Mesendoderm (in vitro differentiated cells): ENCODE measurements at regions not wholly inside any gene's neighbourhood (a gene's known extent, or its start where the extent isn't known, plus 50 kb on each side); places are given as distances from the start of the nearest gene placed in this dataset.
"Not testable (repeated sequence)": the region's sequence is repeated elsewhere in the genome, so short reads cannot be mapped to it uniquely, and the experiment has no call there.

Experiments used
- DNase-seq: peaks from one replicate; pipeline ENCODE4 v3.0.0; 2013
- H2AK5ac ChIP-seq: 2 replicates; pipeline ENCODE4 v1.6.1; 2013; ENCODE audit warnings: low read length, inconsistent platforms
- H2BK120ac ChIP-seq: 2 replicates; pipeline ENCODE4 v1.6.1; 2013; ENCODE audit warnings: low read depth, mild to moderate bottlenecking, low read length, moderate library complexity, mixed read lengths
- H2BK15ac ChIP-seq: replicated peaks from 2 replicates; pipeline ENCODE4 v1.6.1; 2013; ENCODE audit warnings: low read depth, mild to moderate bottlenecking, moderate library complexity
- H2BK5ac ChIP-seq: 2 replicates; pipeline ENCODE4 v1.6.1; 2013; ENCODE audit warnings: low read length, inconsistent platforms
- H3K18ac ChIP-seq: 2 replicates; pipeline ENCODE4 v1.6.1; 2013; ENCODE audit warnings: mild to moderate bottlenecking, low read length, mixed read lengths
- H3K23ac ChIP-seq: one replicate; pipeline ENCODE4 v1.6.1; 2013; ENCODE audit warnings: low read length
- H3K27ac ChIP-seq: 2 replicates; pipeline ENCODE4 v1.5.1; 2013; ENCODE audit warnings: low read depth, mild to moderate bottlenecking, inconsistent platforms, low read length, moderate library complexity
- H3K27me3 ChIP-seq: 2 replicates; pipeline ENCODE4 v1.6.1; 2013; ENCODE audit warnings: low read length, control low read depth, mild to moderate bottlenecking, inconsistent platforms; ENCODE audit not compliant: insufficient read depth, poor library complexity
- H3K36me3 ChIP-seq: 2 replicates; pipeline ENCODE4 v1.6.1; 2013; ENCODE audit warnings: low read length, inconsistent platforms; ENCODE audit not compliant: control insufficient read depth, insufficient read depth
- H3K4ac ChIP-seq: one replicate; pipeline ENCODE4 v1.6.1; 2013; ENCODE audit warnings: low read depth, mild to moderate bottlenecking, low read length, moderate library complexity
- H3K4me1 ChIP-seq: 2 replicates; pipeline ENCODE4 v1.6.1; 2013; ENCODE audit warnings: low read depth, low read length, inconsistent platforms; ENCODE audit not compliant: control insufficient read depth
- H3K4me2 ChIP-seq: 2 replicates; pipeline ENCODE4 v1.6.1; 2013; ENCODE audit warnings: low read length
- H3K4me3 ChIP-seq: 2 replicates; pipeline ENCODE4 v1.5.1; 2013; ENCODE audit warnings: mild to moderate bottlenecking, low read length
- H3K56ac ChIP-seq: one replicate; pipeline ENCODE4 v1.6.1; 2013; ENCODE audit warnings: low read length
- H3K79me1 ChIP-seq: 2 replicates; pipeline ENCODE4 v1.6.1; 2013; ENCODE audit warnings: low read length, inconsistent platforms
- H3K79me2 ChIP-seq: 2 replicates; pipeline ENCODE4 v1.6.1; 2013; ENCODE audit warnings: mild to moderate bottlenecking, low read length; ENCODE audit not compliant: control insufficient read depth, insufficient read depth
- H3K9ac ChIP-seq: 2 replicates; pipeline ENCODE4 v1.6.1; 2013; ENCODE audit warnings: low read length, inconsistent platforms
- H4K5ac ChIP-seq: one replicate; pipeline ENCODE4 v1.6.1; 2013; ENCODE audit warnings: low read length
- H4K8ac ChIP-seq: one replicate; pipeline ENCODE4 v1.6.1; 2013; ENCODE audit warnings: low read depth, mild to moderate bottlenecking, control low read depth, low read length, moderate library complexity
- WGBS: extraction: QIAGEN DNeasy Blood & Tissue Kit; methylation state at CpG from one replicate; pipeline ENCODE4 v1.1.7; 2013; ENCODE audit warnings: low lambda C conversion rate, missing lambda C conversion rate; ENCODE audit not compliant: insufficient coverage; ENCODE audit errors: extremely low coverage; 5-methylcytosine and 5-hydroxymethylcytosine counted together

DNA sequence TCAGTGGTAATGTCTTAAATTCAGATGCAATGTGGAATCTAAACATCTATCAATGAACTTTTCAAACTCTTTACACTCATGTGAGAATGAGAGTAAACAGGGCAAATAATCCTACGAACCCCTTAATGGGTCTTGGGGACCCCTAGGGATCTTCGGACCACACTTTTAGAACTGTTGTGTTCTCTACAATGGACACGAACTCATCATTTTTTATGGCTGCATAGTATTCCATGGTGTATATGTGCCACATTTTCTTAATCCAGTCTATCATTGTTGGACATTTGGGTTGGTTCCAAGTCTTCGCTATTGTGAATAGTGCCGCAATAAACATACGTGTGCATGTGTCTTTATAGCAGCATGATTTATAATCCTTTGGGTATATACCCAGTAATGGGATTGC is 148.0 kb upstream of the PTPN1 start:
- H3K27me3 ChIP-seq, H2BK5ac ChIP-seq, H3K18ac ChIP-seq, H3K4me1 ChIP-seq, H4K8ac ChIP-seq, H3K9ac ChIP-seq, H3K4me3 ChIP-seq, H3K4me2 ChIP-seq, H3K36me3 ChIP-seq, H2AK5ac ChIP-seq, H2BK120ac ChIP-seq, H3K79me1 ChIP-seq, H3K56ac ChIP-seq, H3K27ac ChIP-seq, H2BK15ac ChIP-seq, H3K79me2 ChIP-seq, H3K4ac ChIP-seq, H3K23ac ChIP-seq, DNase-seq, H4K5ac ChIP-seq: not testable (repeated sequence)
- WGBS: no CpG with 5 or more reads among the region's 6 CpGs

DNA sequence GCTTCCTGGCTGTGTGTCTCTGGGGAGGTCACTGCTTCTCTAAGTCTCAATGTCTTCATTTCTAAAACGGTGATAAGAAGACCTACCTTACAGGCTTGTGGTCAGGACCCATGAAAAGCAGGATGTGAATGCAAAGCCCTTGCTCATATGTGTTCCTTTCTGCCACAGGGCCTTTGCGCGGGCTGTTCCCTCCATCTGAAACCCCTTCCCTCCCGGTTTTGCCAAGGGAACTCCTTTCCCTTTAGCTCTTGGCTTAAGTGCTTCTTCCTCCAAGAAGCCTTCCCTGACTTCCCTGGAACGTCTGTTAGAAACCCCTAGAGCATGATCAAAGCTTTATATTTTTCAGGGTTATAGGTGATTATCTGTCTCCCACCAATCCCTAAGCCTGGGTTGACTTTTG is 147.2 kb upstream of the PTPN1 start:
- H2BK5ac ChIP-seq: no peak overlapping the region
- no peak overlapping the region for H3K27ac ChIP-seq
- no peak overlapping the region for H3K4me2 ChIP-seq
- H3K27me3 ChIP-seq: no peaks in the 10 kb centered on the region
- H4K8ac ChIP-seq: no peak overlapping the region
- no peak overlapping the region for H4K5ac ChIP-seq
- no peak overlapping the region for H3K4me3 ChIP-seq
- no peak overlapping the region for H3K18ac ChIP-seq
- no peak overlapping the region for H2AK5ac ChIP-seq
- no peaks in the 10 kb centered on the region for H3K36me3 ChIP-seq
- no peaks in the 10 kb centered on the region for H3K4me1 ChIP-seq
- WGBS: no CpG with 5 or more reads among the region's 5 CpGs
- H3K79me1 ChIP-seq: no peaks in the 10 kb centered on the region
- no peak overlapping the region for H3K23ac ChIP-seq
- H3K4ac ChIP-seq: no peak overlapping the region
- no peak for DNase-seq
- H3K79me2 ChIP-seq: no peaks in the 10 kb centered on the region
- no peak overlapping the region for H3K9ac ChIP-seq
- H3K56ac ChIP-seq: no peak overlapping the region
- H2BK120ac ChIP-seq: no peak overlapping the region
- no peak overlapping the region for H2BK15ac ChIP-seq

DNA sequence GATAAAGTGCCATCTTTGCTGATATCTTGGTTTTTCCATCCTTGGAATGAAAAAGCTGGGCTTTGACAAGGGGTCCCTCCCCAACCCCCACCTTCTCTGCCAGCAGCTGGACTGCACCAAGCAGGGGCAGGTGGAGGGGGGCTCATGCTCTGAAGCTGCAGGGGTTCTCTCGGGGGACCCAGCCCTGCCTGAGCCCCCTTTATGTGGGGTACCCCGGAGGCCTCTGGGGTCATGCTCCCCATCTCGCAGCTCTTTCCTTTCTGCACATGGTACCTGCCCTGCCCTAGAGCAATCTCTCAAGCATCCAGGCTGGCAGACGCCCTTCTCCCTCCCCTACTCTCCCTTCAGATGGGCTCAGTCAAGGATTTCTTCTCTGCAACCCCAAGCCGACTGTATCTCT is 146.7 kb upstream of the PTPN1 start:
- H3K27ac ChIP-seq: no peak overlapping the region

DNA sequence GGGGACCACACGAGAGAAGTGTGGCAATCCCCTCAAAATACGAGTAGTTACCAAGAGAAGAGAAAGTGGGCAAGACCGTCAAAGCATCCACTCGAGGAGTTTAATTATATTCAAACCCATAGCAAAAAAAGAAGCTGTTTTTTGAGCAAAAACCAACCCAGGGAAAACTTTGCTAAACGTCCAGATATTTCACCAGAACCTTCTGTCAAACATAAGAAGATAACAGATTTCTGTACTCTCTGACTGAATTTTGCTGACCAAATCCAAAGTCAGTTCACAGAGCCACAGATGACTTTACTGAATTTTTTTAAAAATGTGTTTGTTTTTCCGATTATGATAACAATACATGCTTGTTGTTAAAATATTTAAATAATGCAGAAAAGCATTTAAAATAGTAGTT is 145.6 kb upstream of the PTPN1 start:
- Histone ChIP-seq H3K4me1 (no peaks in the 10 kb centered on the region), H3K27me3 (no peaks in the 10 kb centered on the region), H4K5ac (no peak overlapping the region), H3K18ac (no peak overlapping the region), H3K4me2 (no peak overlapping the region), H3K79me1 (no peaks in the 10 kb centered on the region), H2BK15ac (no peak overlapping the region), H3K23ac (no peak overlapping the region), H3K56ac (no peak overlapping the region), H2BK120ac (no peak overlapping the region), H4K8ac (no peak overlapping the region), H3K36me3 (no peaks in the 10 kb centered on the region), H3K4ac (no peak overlapping the region), H3K4me3 (no peak overlapping the region), H2BK5ac (no peak overlapping the region), H2AK5ac (no peak overlapping the region), H3K79me2 (no peaks in the 10 kb centered on the region), H3K27ac (no peak overlapping the region), H3K9ac (no peak overlapping the region)
- WGBS: no CpG with 5 or more reads among the region's 6 CpGs
- no peak for DNase-seq

More for the DNA sequence above, 146.7 kb upstream of the PTPN1 start:
- H2BK15ac ChIP-seq: no peak overlapping the region
- H3K4me1 ChIP-seq: no peaks in the 10 kb centered on the region
- no peak overlapping the region for H3K4me2 ChIP-seq
- no peak overlapping the region for H3K4ac ChIP-seq
- no peak overlapping the region for H3K9ac ChIP-seq
- no peak overlapping the region for H3K18ac ChIP-seq
- DNase-seq: no peak
- H3K79me2 ChIP-seq: no peaks in the 10 kb centered on the region
- no peaks in the 10 kb centered on the region for H3K36me3 ChIP-seq
- H2BK5ac ChIP-seq: no peak overlapping the region
- no CpG with 5 or more reads among the region's 5 CpGs for WGBS
- no peak overlapping the region for H4K8ac ChIP-seq
- no peaks in the 10 kb centered on the region for H3K27me3 ChIP-seq
- H3K23ac ChIP-seq: no peak overlapping the region
- no peak overlapping the region for H2BK120ac ChIP-seq
- H3K4me3 ChIP-seq: no peak overlapping the region
- no peak overlapping the region for H2AK5ac ChIP-seq
- H3K56ac ChIP-seq: no peak overlapping the region
- no peaks in the 10 kb centered on the region for H3K79me1 ChIP-seq
- no peak overlapping the region for H4K5ac ChIP-seq

DNA sequence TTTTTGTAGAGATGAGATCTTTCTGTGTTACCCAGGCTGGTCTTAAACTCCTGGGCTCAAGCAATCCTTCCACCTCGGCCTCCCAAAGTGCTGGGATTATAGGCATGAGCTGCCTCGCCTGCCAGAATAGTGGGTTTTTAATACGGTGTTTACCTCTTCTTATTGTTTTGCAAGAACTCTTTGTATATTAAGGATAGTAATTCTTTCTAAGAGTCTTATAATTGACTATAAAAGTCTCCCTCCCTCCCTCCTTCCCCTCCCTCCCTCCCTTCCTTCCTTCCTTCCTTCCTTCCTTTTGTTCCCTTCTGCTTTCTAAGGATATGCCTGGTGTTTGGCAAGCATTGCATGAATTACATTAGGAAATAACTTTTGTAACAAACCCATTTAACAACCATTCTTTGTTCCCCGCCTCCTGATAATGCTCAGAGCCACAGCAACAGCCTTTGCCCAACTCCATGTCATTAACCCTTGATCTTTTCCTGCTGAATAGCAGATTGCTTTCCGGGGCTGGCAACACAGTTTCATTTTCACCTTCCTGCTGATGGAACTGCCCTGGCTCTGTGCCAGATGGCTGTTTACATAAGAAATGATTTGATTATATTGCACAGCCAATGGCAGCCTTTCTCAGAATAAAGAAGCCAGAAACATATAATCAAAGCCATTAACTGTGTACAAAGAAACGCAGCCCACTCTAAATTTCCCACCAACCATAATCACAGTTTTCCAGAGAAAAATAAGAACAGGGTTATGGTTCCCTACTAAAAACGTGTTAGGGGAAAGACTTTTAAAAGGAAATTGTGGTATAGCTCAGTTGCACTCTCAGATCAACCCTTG is 143.7 kb upstream of the PTPN1 start:
- H4K5ac ChIP-seq: no peak overlapping the region
- H3K4me3 ChIP-seq: no peak overlapping the region
- no peak overlapping the region for H2BK120ac ChIP-seq
- H3K79me1 ChIP-seq: no peaks in the 10 kb centered on the region
- no peak overlapping the region for H3K23ac ChIP-seq
- no peak overlapping the region for H3K9ac ChIP-seq
- no peak overlapping the region for H2AK5ac ChIP-seq
- H3K56ac ChIP-seq: no peak overlapping the region
- no peak overlapping the region for H3K4me2 ChIP-seq
- H3K18ac ChIP-seq: no peak overlapping the region
- H4K8ac ChIP-seq: no peak overlapping the region
- no peak overlapping the region for H2BK5ac ChIP-seq
- H3K4ac ChIP-seq: no peak overlapping the region
- H3K79me2 ChIP-seq: no peaks in the 10 kb centered on the region
- H3K27ac ChIP-seq: no peak overlapping the region
- no peaks in the 10 kb centered on the region for H3K4me1 ChIP-seq
- no CpG with 5 or more reads among the region's 7 CpGs for WGBS
- no peaks in the 10 kb centered on the region for H3K36me3 ChIP-seq
- DNase-seq: no peak
- H2BK15ac ChIP-seq: no peak overlapping the region
- no peaks in the 10 kb centered on the region for H3K27me3 ChIP-seq
